GM18909 (cell line): ENCODE measurements at regions not wholly inside any gene's neighbourhood (a gene's known extent, or its start where the extent isn't known, plus 50 kb on each side); places are given as distances from the start of the nearest gene placed in this dataset.

Experiments used
- ATAC-seq: cut with Tn5 transposase; IDR thresholded peaks from one replicate; pipeline ENCODE4 v1.9.1; 2021; ENCODE audit warnings: mild to moderate bottlenecking; ENCODE audit not compliant: unreplicated experiment, poor library complexity

DNA sequence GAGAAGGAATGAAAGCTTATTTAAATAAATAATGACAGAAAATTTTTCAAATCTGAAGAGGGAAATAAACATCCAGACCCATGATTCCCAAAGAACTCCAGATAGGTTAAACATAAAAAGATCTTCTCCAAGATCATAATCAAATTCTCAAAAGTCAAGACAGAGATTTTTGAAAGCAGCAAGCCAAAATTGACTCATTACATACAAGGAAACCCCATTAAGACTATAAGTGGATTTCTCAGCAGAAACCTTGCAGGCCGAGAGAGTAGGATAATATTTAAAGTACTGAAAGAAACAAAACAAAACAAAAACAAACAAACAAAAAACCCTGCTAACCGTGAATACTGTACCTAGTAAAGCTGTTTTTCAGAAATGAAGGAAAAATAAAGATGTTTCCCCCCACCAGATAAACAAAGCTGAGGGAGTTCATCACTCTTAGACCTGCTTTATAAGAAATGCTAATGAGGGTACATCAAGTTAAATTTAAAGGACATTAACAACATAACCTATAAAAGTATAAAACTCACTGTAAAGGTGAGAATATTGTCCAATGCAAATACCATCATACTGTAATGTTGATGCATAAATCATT lies 412.2 kb downstream of the INSC start:
- no peak for ATAC-seq

DNA sequence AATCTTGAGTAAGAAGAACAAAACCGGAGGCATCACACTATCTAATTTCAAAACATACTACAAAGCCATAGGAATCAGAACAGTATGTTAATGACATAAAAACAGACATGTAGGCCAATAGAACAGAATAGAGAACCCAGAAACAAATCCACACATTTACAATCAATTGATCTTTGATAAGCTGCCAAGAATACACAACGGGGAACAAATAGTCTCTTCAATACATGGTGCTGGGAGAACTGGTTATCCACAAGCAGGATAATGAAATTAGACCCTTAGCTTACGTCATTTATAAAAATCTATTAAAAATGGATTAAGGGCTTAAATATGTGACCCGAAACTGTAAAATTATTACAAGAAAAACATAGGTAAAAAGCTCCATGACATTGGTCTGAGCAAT lies 417.7 kb downstream of the INSC start:
- no peak for ATAC-seq

DNA sequence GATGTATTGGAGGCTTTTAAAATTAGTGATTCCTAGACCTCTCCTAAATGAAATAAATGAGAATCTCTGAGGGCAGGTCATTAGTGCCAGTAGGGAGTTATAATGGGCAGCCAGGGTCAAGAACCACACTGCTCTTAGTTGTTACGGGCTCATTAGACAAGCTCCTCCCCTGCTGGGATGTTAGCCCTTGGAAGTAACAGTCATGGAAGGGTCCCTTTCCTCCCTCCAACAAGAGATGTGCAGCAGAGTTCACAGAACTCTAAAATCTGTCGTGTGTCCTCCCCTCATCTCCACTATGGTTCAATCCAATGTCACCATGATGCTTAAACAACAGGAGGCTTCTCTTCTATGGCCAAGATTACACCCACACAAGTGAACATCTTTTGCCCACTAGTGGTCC lies 419.5 kb downstream of the INSC start:
- ATAC-seq, result no peak

DNA sequence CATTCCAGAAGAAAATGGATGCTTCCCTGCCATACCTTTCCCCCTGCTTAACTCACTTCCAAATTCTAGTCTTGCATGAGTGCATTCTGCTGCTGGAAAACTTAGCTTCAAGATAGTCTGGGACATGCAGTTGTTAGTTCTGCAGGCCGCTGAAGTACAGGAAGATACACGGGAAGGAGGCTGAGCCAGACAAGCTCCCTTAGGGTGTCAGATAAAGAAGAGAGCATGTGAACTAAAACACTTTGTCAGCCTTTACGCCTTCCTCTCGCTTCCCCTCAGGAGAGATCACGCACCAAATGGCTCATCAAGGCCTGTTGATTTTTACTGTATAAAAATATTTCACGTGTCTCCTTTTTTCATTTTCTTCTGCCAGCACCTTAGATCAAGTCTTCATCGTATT lies 420.7 kb downstream of the INSC start:
- ATAC-seq, result no peak

DNA sequence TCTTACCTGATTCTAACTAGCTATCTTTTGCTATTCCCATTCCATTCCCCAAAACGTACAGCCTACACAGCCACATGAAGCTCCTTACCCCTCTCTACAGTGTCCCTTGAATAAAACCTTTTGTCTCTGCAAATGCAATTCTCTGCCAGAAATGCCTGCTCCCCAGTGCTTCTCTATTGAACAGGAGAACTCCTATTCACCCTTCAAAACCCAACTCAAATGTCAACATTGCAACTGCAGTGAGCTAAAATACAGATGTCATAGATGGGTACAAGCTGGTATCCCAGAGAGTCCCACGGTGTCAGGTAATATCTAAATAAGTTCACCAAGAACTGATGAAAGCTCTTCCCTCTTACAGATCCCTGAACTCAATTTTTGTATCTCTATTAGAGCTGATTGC lies 421.7 kb downstream of the INSC start:
- ATAC-seq, result no peak

DNA sequence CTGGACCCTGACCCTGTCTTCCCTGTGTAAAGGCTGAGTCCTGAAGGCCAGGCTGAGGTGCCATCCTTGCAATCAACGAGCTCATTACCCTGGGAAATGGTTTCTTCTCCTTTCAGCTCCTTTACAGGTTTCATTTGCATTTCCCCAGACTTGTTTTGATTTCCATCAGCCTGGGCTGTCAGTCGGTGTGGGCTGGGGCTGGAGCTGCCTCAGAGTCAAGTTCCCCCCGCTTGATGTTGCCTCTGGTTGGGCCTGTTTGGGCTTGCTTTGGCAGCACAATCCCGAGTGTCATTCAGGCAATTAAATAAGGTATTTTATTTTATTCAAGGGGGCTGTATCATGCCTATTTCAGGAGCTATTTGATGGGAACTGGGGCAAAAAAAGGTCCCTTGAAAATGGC lies 424.9 kb downstream of the INSC start:
- no peak for ATAC-seq

DNA sequence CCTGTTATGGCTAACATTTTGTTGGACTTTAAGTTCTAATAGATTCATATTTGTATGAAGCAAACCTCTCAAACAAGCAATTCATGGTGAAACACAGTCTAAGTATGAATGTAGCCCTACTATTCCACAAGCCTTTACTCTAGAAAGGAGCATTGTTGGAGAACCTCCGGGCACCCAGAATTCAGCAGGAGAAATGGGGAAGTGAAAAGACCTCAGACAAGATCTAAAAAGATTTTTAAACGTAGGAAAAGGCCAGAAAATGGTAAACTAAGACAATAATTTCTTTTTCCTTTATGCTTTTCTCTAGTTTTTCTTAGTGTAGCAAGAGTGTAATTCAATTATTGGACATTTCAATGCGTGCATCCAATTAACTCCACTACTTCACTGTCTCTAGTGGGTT lies 426.4 kb downstream of the INSC start:
- ATAC-seq, result no peak

DNA sequence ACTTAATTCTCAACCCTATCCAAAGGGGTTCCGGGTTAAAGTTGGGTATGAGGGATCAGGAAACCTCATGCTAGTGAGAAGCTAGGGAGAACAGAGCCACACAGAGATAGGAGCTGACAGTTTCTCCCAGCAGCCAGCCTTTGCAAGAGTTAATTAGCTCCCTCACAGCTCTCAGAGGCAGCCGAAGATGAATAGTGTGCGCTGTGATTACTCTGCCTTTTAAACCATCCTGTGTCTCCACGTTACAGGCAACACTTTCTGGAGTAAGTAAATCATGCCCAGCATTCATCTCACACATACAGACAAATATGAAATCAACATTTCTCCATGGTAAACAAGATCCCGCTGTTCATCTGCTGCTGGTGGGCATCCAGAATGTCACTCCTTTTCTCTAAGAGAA lies 429.6 kb downstream of the INSC start:
- no peak for ATAC-seq

DNA sequence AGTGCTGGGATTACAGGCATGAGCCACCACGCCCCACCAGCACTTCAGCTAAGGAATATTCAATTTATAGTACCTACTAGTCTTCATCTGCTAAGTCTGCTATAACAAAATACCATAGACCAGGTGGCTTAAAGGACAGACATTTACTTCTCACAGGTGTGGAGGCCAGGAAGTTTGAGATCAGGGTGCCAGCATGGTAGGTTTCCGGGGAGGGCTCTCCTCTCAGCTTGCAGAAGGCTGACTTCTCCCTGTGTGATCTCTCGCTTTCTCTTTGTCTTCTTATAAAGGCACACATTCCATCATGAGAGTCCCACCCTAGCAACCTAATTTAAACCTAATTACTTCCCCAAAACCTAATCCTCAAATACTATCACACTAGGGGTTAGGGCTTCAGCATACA lies 433.0 kb downstream of the INSC start:
- no peak for ATAC-seq

DNA sequence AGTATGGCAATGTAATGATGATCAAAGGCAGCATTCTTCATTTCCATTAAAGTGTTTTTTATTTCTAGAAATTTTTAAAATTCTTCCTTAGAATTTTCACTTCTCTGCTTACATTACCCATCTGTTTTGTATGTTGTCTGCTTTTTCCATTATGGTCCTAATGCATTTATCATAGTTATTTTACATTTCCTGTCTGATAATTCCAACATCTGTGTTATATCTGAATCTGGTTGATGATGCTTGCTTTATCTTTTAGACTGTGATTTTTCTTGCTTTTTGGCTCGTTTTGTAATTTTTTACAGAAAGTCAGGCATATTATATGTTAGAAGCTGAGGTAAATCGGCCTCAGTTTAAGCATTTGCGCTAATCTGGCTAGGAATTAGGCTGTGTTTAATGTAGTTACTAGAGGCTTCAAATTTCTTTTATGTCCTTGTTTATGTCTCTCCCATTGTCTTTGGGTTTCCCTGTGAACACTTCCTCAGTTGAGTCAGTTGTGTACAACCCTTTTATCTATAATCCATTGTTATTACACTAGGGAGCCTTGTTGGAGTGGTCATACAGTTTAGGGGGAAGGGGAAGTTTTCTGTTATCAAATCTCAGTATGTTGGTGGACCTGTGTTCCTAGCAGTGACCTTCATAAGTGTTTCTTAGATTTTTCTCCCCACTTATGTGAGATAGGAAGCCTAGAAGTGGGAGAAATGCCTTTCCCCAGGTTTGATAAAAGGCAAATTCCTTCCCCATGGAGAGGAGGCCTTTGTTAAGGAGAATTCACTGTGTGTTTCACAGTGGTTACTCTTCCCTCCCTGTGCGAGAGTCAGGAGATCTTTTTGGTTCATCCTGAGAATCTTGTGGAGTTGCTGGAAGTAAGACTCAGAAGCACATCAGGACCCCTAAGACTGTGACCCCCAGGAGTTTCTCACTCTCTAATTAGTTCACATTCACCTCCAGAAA lies 437.5 kb downstream of the INSC start:
- no peak for ATAC-seq

DNA sequence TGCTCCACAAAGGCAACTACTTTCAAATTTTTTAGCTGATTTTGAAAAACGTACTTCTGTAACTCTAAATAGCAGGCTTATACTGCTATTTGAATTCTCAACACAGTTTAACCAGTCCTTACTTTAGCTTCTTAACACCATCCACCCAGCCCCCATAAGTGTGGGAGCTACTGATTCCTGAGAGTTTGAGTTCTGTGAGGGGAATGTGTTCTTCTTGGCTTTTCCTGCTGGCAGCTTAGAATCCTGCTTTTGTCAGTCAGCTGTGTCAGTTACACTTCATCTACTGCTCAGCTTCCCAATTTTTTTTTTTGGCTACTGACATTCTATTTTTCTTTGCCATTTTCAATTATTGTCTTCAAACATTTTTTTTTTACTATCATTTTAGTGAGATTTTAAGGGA lies 440.4 kb downstream of the INSC start:
- no peak for ATAC-seq

DNA sequence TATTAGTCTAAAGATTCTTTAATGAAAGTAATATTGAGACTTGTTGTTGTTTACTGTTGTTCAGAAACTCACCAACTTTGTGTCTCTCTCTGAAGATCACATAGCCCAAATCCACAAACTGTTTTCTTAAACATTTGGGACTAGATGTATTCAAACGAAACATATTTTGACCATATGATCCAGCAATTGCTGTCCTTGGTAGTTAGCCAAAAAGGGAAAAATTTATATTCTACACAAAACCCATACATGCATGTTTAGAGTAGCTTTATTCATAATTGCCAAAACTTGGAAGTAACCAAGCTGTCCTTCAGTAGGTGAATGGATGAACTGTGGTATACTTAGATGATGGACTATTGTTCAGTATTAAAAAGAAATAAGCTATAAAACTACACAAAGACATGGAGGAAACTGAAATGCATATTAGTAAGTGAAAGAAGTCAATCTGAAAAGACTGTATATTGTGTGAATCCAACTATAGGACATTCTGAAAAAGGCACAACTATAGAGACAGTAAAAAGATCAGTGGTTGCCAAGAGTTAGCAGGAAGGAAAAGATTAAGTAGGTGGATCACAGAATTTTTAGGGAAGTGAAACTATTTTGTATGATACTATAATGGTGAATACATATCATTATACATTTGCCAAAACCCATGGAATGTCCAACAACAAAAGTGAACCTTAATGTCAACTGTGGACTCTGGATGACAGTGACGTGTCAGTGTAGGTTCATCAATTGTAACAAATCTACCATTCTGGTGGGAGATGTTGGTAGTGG lies 442.9 kb downstream of the INSC start:
- ATAC-seq, result no peak

DNA sequence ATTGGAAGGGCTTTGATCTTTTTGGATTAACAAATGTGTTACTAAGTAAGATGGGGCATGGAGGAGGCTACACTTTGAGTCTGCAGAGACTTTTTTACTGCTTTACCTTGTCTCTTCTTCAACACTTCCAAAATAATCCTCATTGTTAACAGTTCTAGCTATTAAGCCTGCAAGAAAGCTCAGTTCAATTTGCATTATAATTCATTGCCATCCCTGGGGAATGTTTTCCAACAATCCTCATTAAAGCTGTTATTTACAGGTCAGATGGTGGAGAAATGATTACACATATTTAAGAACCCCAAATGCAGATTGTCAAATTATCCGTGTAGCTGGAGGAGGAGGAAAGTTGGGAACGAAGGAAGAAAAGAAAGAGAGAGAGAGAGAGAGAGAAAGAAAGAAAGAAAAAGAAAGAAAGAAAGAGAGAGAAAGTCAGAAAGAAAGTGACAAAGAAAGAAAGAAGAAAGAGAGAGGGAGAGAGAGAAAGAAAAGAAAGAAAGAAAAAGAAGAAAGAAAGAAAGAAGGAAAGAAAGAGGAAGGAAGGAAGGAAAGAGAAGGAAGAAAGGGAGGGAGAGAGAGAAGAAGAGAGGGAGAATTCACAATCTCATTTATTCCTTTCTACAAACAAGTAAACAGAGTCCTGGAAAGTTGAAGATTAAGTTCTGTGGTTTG lies 443.9 kb downstream of the INSC start:
- ATAC-seq, result no peak

DNA sequence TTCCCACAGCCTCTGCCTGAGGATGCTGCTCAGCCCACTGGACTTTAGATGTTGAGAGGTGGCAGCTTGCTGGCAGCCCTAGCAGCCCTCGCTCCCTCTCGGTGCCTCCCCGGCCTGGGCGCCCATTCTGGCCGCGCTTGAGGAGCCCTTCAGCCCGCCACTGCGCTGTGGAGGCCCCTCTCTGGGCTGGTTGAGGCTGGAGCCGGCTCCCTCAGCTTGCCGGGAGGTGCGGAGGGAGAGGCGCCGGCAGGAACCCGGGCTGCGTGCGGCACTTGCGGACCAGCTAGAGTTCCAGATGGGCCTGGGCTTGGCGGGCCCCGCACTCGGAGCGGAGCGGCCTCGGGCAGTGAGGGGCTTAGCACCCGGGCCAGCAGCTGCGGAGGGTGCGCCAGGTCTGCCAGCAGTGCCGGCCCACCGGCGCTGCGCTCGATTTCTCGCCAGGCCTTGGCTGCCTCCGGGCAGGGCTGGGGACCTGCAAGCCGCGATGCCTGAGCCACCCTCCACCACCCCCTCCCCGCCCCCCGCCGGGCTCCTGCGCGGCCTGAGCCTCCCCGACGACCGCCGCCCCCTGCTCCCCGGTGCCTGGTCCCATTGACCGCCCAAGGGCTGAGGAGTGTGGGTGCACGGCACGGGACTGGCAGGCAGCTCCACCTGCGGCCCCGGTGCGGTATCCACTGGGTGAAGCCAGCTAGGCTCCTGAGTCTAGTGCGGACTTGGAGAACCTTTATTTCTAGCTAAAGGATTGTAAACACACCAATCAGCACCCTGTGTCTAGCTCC lies 446.2 kb downstream of the INSC start:
- no peak for ATAC-seq

DNA sequence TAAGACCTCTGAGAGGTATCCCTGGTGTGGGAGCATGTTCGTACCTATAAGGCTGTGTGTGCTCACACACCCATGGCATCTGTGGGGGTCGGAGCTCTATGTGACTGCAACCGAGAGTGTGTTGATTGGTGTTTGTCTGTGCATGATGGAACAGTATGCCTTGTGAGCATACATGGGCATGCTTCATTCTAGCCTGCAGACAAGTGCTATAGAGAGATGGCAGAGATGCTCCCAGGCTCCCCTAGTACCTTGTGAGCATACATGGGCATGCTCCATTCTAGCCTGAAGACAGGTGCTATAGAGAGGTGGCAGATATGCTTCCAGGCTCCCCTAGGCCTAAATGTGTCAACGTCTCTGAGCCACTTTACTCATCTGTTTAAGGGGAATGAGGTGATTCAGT lies 447.5 kb downstream of the INSC start:
- no peak for ATAC-seq

DNA sequence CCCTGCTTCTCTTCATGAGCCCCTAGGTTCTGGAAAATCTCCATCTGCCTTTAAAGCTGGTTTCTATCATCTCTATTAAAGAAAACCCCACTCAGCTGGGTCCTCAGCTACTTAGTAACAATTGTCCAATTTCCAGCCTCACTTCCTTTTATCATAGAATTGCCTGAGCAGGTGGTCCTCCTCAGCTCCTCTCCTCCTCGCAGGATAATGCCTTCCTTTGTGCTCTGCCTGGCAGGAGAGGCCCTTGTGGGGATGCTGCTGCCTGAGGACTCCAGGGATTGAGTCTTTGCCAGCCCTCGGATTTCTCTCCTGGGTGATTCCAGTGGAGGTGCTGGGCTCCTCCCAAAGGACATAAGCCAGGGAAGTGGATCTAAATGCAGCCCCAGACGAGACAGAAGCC lies 448.3 kb downstream of the INSC start:
- ATAC-seq, result no peak

DNA sequence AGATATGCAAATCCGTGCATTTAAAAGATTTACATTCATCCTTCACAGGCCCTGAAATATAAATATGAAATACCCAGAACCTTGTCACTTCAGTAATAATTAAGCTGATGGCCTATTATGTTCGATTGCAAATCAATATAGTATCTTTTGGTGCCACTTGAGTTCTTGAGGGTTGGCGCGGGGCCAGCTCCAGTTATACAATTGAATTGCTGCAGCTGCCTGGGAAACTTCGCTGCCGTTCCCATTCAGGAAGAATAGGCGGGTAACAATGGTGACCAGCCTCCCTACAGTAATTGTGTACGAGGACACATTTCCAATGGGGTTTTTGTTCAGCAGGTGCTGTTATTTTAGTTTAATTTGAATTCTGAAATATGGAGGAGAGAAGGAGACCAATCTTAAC lies 451.2 kb downstream of the INSC start:
- no peak for ATAC-seq

DNA sequence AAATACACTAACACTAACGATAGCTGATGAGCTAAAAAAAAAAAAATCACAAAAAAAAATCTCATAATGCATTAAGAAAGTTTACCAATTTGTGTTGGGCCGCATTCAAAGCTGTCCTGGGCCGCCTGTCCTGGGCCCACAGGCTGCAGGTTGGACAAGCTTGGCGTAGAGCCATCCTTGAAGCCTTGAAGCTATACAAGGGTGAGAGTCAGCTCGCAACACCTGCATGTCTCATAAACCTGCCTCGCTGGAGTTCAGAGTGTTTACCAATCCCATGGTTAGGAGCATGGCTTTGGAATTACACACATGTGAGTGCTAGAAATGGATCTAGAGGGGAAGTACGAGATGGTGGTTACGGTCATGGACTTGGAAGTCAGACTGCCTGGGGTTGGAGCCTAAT lies 453.7 kb downstream of the INSC start:
- no peak for ATAC-seq

DNA sequence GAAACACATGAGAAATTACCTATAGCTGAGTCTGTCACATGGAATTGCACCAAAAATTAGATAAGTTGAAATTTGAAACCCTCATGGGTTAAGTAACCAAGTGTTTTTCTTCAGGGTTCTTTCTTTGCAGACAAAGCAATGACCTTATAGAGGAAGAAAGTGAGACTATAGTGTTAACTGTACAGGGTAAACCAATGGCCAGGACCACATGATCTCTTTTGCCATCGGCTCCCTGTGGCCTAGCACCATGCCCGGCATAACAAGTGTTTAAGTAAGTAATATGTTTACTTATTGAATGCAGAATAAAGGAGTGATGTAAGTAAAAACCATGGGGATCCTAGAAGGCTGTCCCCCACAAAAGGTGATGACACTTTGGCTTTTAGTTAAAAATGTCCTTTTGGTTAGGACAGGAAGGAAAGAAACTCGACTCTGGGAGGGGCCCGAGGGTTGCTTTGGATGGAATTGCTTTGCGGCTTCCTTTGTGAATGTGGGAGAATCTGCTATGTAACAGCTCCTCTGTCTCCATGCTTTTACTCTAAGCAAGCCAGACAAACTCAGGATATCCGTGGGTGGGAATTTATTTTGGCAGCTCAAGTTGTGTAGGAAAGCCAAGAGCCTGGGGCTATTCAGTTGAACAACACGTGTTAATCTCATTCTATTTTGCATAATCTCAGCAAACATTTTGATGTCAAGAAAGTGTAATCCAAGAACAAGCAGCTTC lies 454.7 kb downstream of the INSC start:
- ATAC-seq, result no peak
